SK-N-SH (cell line): ENCODE measurements at regions not wholly inside any gene's neighbourhood (a gene's known extent, or its start where the extent isn't known, plus 50 kb on each side); places are given as distances from the start of the nearest gene placed in this dataset.

ENCODE experiments used
- CTCF ChIA-PET: fragments of 300-600, 350-600 bp; formaldehyde crosslinking; extraction: SDS; loops from one replicate; lab custom pipeline; 2021; lab: Yijun Ruan, JAX
- POLR2A ChIA-PET: fragments of 350-600 bp; sonication (Branson Sonifier 250); formaldehyde crosslinking; extraction: SDS; loops from one replicate; lab custom pipeline; 2020; ENCODE audit warnings: antibody characterized with exemption, inconsistent platforms; lab: Yijun Ruan, JAX
- DNase-seq: peaks from one replicate; pipeline ENCODE4 v3.0.0; 2012
- H2AFZ ChIP-seq: fragments of 200-600 bp; sonication (generic); 2 replicates; pipeline ENCODE4 v1.8.1; 2016; ENCODE audit warnings: antibody characterized with exemption, mild to moderate bottlenecking, low read depth
- H3F3A ChIP-seq: fragments of 200-600 bp; sonication (generic); replicated peaks from 2 replicates; pipeline ENCODE3; 2016; ENCODE audit warnings: antibody characterized with exemption, mild to moderate bottlenecking; ENCODE audit not compliant: insufficient read depth
- H3K27ac ChIP-seq, 2 experiments: fragments of 200-500 bp in 1 of 2; fragments of 200-600 bp in 1 of 2; sonication (Bioruptor generic) in 1 of 2; sonication (generic), shearing (Covaris generic) in 1 of 2; 2 replicates each; pipeline versions ENCODE4 v1.5.1 to v1.6.1; 2014 to 2016; ENCODE audit warnings: low read depth in 2 of 2, inconsistent platforms in 1 of 2, low read length in 1 of 2, mild to moderate bottlenecking in 1 of 2, mixed read lengths in 1 of 2
- H3K27me3 ChIP-seq: fragments of 200-600 bp; sonication (generic), shearing (Covaris generic); 2 replicates; pipeline ENCODE4 v1.6.1; 2016; ENCODE audit warnings: mixed run types; ENCODE audit not compliant: insufficient read depth
- H3K36me3 ChIP-seq, 2 experiments: fragments of 200-500 bp in 1 of 2; fragments of 200-600 bp in 1 of 2; sonication (Bioruptor generic) in 1 of 2; sonication (generic) in 1 of 2; replicated peaks in 1 of 2; 2 replicates each; pipeline versions ENCODE3 to v1.5.1; 2014 to 2016; ENCODE audit warnings: low read length in 1 of 2, mild to moderate bottlenecking in 1 of 2; ENCODE audit not compliant: insufficient read depth in 2 of 2, control insufficient read depth in 1 of 2
- H3K4me1 ChIP-seq, 2 experiments: fragments of 200-500 bp in 1 of 2; fragments of 200-600 bp in 1 of 2; sonication (Bioruptor generic) in 1 of 2; sonication (generic), shearing (Covaris generic) in 1 of 2; 2 replicates each; pipeline versions ENCODE4 v1.5.1 to v1.6.1; 2014 to 2016; ENCODE audit warnings: low read depth in 1 of 2, low read length in 1 of 2, mixed run types in 1 of 2; ENCODE audit not compliant: insufficient read depth in 2 of 2, control insufficient read depth in 1 of 2
- H3K4me2 ChIP-seq: fragments of 200-600 bp; sonication (generic), shearing (Covaris generic); 2 replicates; pipeline ENCODE4 v1.6.1; 2017; ENCODE audit warnings: mixed run types
- H3K4me3 ChIP-seq, 2 experiments: fragments of 200-500 bp in 1 of 2; fragments of 200-600 bp in 1 of 2; sonication (Bioruptor generic) in 1 of 2; sonication (generic), shearing (Covaris generic) in 1 of 2; 2 replicates each; pipeline versions ENCODE4 v1.5.1 to v1.8.1; 2014 to 2016; ENCODE audit warnings: low read depth in 2 of 2, inconsistent platforms in 1 of 2, low read length in 1 of 2, mild to moderate bottlenecking in 1 of 2, mixed read lengths in 1 of 2, moderate library complexity in 1 of 2
- H3K79me2 ChIP-seq: fragments of 200-600 bp; sonication (generic); 2 replicates; pipeline ENCODE4 v1.8.1; 2017; ENCODE audit warnings: mild to moderate bottlenecking; ENCODE audit not compliant: insufficient read depth
- H3K9ac ChIP-seq: fragments of 200-600 bp; sonication (generic); 2 replicates; pipeline ENCODE4 v1.6.1; 2017; ENCODE audit warnings: mixed run types
- H3K9me2 ChIP-seq: fragments of 200-600 bp; sonication (generic); 2 replicates; pipeline ENCODE4 v1.6.1; 2017; ENCODE audit warnings: mixed run types
- H3K9me3 ChIP-seq: fragments of 200-600 bp; sonication (generic); 2 replicates; pipeline ENCODE4 v1.6.1; 2017; ENCODE audit warnings: mixed run types, mild to moderate bottlenecking, moderate library complexity
- H4K20me1 ChIP-seq: fragments of 200-600 bp; sonication (generic); 2 replicates; pipeline ENCODE4 v1.6.1; 2017; ENCODE audit warnings: mild to moderate bottlenecking, mixed run types; ENCODE audit not compliant: insufficient read depth
- ELF1 ChIP-seq: IDR thresholded peaks from 2 replicates; pipeline ENCODE4 v1.4.0; 2012
- EP300 ChIP-seq, 2 experiments: IDR thresholded peaks; 2 replicates each; pipeline versions ENCODE4 v1.4.0 to v1.6.1; 2012; ENCODE audit warnings: borderline replicate concordance in 1 of 2, low read depth in 1 of 2, low read length in 1 of 2
- EZH2phosphoT487 ChIP-seq: fragments of 200-600 bp; sonication (generic); IDR thresholded peaks from 2 replicates; pipeline ENCODE4 v1.6.1; 2017; ENCODE audit warnings: low read depth, mixed run types, mild to moderate bottlenecking, antibody characterized with exemption, moderate library complexity, borderline replicate concordance
- FOXM1 ChIP-seq: IDR thresholded peaks from 2 replicates; pipeline ENCODE4 v1.4.0; 2012; ENCODE audit warnings: low read depth, mild to moderate bottlenecking
- GABPA ChIP-seq: IDR thresholded peaks from 2 replicates; pipeline ENCODE4 v1.4.0; 2012; ENCODE audit warnings: low read depth, mild to moderate bottlenecking
- MEF2A ChIP-seq: IDR thresholded peaks from 2 replicates; pipeline ENCODE4 v1.4.0; 2012; ENCODE audit warnings: low read depth, borderline replicate concordance
- POLR2AphosphoS5 ChIP-seq: IDR thresholded peaks from 2 replicates; pipeline ENCODE4 v1.6.1; 2012; ENCODE audit warnings: low read depth, low read length
- RCOR1 ChIP-seq: fragments of 150-350 bp; IDR thresholded peaks from 2 replicates; pipeline ENCODE4 v1.6.1; 2017; ENCODE audit warnings: antibody characterized with exemption, low read length
- RFX5 ChIP-seq: IDR thresholded peaks from 2 replicates; pipeline ENCODE4 v1.6.1; 2012; ENCODE audit warnings: mild to moderate bottlenecking, improper control_type of control experiment, low read length
- TAF1 ChIP-seq: IDR thresholded peaks from 2 replicates; pipeline ENCODE4 v1.6.1; 2012; ENCODE audit warnings: low read depth, mild to moderate bottlenecking, low read length, moderate library complexity, borderline replicate concordance
- TEAD4 ChIP-seq: IDR thresholded peaks from 2 replicates; pipeline ENCODE4 v1.4.0; 2012; ENCODE audit warnings: mild to moderate bottlenecking, borderline replicate concordance; ENCODE audit not compliant: insufficient read depth
- WGBS: methylation state at CpG from one replicate; pipeline ENCODE4 v1.1.6; 2017; ENCODE audit warnings: low lambda C conversion rate; 5-methylcytosine and 5-hydroxymethylcytosine counted together
- TF ChIP-seq, protein P1 (sequence below): IDR thresholded peaks from 2 replicates; pipeline ENCODE4 v1.4.0; 2012; ENCODE audit warnings: low read depth, borderline replicate concordance
- TF ChIP-seq, protein P2 (sequence below): fragments of 150-350 bp; IDR thresholded peaks from 2 replicates; pipeline ENCODE4 v1.6.1; 2016; ENCODE audit warnings: mild to moderate bottlenecking, low read depth, low read length
- TF ChIP-seq, protein P3 (sequence below): IDR thresholded peaks from 2 replicates; pipeline ENCODE4 v1.4.0; 2012; ENCODE audit warnings: low read depth, borderline replicate concordance
- TF ChIP-seq, protein P4 (sequence below): IDR thresholded peaks from 2 replicates; pipeline ENCODE4 v1.4.0; 2012; ENCODE audit warnings: low read depth

DNA sequence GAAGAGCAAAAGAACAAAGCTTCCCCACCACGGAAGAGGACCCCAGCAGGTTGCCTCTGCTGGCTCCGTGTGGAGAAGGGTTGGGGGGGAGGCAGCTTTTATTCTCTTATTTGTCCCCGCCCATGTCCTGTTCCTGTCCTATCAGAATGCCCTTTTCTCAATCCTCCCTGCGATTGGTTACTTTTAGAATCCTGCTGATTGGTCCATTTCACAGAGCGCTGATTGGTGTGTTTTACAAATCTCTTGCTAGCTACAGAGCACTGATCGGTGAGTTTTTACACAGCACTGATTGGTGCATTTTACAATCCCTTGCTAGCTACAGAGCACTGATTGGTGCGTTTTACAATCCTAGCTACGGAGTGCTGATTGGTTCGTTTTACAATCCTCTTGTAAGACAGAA is 100.6 kb upstream of the KLF13 start:
- CTCF ChIA-PET: interaction anchor here (2.6 kb wide), 1 partner anchor 11 kb away, joined by 11 read pairs; no protein-coding TSS in a partner anchor

DNA sequence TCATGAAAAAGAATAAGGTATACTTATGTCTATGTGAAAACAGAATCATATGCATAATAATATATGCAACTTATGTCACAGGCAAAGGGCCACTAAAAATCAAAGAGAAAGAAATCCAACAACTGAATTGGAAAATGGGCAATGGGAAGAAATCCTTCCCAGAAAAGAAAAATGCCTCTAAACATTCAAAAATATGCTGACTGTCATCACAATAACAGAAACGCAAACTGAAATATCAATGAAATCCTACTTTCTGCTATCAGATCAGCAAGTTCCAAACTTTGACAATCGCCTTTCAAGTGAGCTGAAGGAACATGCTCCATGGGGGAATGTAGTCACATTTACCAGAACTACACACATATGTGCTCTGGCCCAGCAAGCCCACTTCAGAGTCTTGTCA is 99.4 kb upstream of the KLF13 start:
- no peaks in the 10 kb centered on the region for H3K9me3 ChIP-seq
- DNase-seq: no peak
- POLR2A ChIA-PET: no interaction called here

More for the DNA sequence above, 100.6 kb upstream of the KLF13 start:
- DNase-seq: no peak
- H3K27me3 ChIP-seq: no peaks in the 10 kb centered on the region
- no peaks in the 10 kb centered on the region for H3K9me2 ChIP-seq
- POLR2A ChIA-PET: no interaction called here
- no peaks in the 10 kb centered on the region for H3K79me2 ChIP-seq
- TF ChIP-seq EZH2phosphoT487: no peak
- TF ChIP-seq EP300 (IDR thresholded peaks at IDR 0.05; ENCODE audit: borderline replicate concordance in 1 of 2, low read depth in 1 of 2, low read length in 1 of 2): no peak
- TF ChIP-seq, protein P1, sequence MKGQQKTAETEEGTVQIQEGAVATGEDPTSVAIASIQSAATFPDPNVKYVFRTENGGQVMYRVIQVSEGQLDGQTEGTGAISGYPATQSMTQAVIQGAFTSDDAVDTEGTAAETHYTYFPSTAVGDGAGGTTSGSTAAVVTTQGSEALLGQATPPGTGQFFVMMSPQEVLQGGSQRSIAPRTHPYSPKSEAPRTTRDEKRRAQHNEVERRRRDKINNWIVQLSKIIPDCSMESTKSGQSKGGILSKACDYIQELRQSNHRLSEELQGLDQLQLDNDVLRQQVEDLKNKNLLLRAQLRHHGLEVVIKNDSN: no peak
- TF ChIP-seq GABPA: no peak
- no peak for TF ChIP-seq RFX5
- TF ChIP-seq POLR2AphosphoS5: no peak
- TF ChIP-seq, protein P2, sequence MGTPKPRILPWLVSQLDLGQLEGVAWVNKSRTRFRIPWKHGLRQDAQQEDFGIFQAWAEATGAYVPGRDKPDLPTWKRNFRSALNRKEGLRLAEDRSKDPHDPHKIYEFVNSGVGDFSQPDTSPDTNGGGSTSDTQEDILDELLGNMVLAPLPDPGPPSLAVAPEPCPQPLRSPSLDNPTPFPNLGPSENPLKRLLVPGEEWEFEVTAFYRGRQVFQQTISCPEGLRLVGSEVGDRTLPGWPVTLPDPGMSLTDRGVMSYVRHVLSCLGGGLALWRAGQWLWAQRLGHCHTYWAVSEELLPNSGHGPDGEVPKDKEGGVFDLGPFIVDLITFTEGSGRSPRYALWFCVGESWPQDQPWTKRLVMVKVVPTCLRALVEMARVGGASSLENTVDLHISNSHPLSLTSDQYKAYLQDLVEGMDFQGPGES: no peak
- TF ChIP-seq, protein P3, sequence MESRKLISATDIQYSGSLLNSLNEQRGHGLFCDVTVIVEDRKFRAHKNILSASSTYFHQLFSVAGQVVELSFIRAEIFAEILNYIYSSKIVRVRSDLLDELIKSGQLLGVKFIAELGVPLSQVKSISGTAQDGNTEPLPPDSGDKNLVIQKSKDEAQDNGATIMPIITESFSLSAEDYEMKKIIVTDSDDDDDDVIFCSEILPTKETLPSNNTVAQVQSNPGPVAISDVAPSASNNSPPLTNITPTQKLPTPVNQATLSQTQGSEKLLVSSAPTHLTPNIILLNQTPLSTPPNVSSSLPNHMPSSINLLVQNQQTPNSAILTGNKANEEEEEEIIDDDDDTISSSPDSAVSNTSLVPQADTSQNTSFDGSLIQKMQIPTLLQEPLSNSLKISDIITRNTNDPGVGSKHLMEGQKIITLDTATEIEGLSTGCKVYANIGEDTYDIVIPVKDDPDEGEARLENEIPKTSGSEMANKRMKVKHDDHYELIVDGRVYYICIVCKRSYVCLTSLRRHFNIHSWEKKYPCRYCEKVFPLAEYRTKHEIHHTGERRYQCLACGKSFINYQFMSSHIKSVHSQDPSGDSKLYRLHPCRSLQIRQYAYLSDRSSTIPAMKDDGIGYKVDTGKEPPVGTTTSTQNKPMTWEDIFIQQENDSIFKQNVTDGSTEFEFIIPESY: no peak
- TF ChIP-seq, protein P4, sequence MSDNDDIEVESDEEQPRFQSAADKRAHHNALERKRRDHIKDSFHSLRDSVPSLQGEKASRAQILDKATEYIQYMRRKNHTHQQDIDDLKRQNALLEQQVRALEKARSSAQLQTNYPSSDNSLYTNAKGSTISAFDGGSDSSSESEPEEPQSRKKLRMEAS: no peak
- no peak for TF ChIP-seq RCOR1
- TF ChIP-seq, all 33 proteins: peak for 0
- H2AFZ ChIP-seq: no peak overlapping the region
- WGBS: 81% methylated on average over 7 of the region's 9 CpGs
- H3K9ac ChIP-seq: no peak overlapping the region
- no peaks in the 10 kb centered on the region for H3K36me3 ChIP-seq
- no peaks in the 10 kb centered on the region for H3F3A ChIP-seq
- peaks cover 0 to 7% of the 10 kb centered on the region in 2 experiments; a peak in 1 of 4 replicates for H3K4me1 ChIP-seq
- no peak overlapping the region for H3K4me2 ChIP-seq
- no peaks in the 10 kb centered on the region for H3K9me3 ChIP-seq
- no peak overlapping the region for H3K27ac ChIP-seq
- H3K4me3 ChIP-seq: no peak overlapping the region
- no peaks in the 10 kb centered on the region for H4K20me1 ChIP-seq

More for the DNA sequence above, 99.4 kb upstream of the KLF13 start:
- no peak overlapping the region for H3K4me3 ChIP-seq
- no peak overlapping the region for H2AFZ ChIP-seq
- 53% methylated on average over 2 of the region's 2 CpGs for WGBS
- H3K27ac ChIP-seq: no peak overlapping the region
- peaks cover 0 to 5% of the 10 kb centered on the region in 2 experiments; a peak in 1 of 4 replicates for H3K4me1 ChIP-seq
- CTCF ChIA-PET: interaction anchor here (1.3 to 2.6 kb wide), 2 partner anchors 12 to 262 kb away, joined by 4 to 11 read pairs; no protein-coding TSS in a partner anchor
- no peak overlapping the region for H3K9ac ChIP-seq
- TF ChIP-seq EZH2phosphoT487 (no peak), TEAD4 (no peak), TAF1 (no peak), MEF2A (no peak), EP300 (IDR thresholded peaks at IDR 0.05; ENCODE audit: borderline replicate concordance in 1 of 2, low read depth in 1 of 2, low read length in 1 of 2) (no peak), ELF1 (no peak), FOXM1 (no peak)
- TF ChIP-seq, protein P4: no peak
- TF ChIP-seq, protein P1: no peak
- TF ChIP-seq, protein P3: no peak
- no peak overlapping the region for H3K4me2 ChIP-seq
- no peaks in the 10 kb centered on the region for H4K20me1 ChIP-seq
- no peaks in the 10 kb centered on the region for H3F3A ChIP-seq
- no peaks in the 10 kb centered on the region for H3K9me2 ChIP-seq
- H3K36me3 ChIP-seq: no peaks in the 10 kb centered on the region
- no peaks in the 10 kb centered on the region for H3K79me2 ChIP-seq
- H3K27me3 ChIP-seq: no peaks in the 10 kb centered on the region
